Psoas muscle (tissue), 7 donors: ENCODE measurements at regions not wholly inside any gene's neighbourhood (a gene's known extent, or its start where the extent isn't known, plus 50 kb on each side); places are given as distances from the start of the nearest gene placed in this dataset.

Experiments used
- ATAC-seq, 4 donors: fragments of 200-7000 bp; cut with Tn5 transposase; one replicate each; pipeline ENCODE4 v1.9.1; 2020; ENCODE audit warnings: moderate library complexity in 3 of 4, mild to moderate bottlenecking in 2 of 4
- DNase-seq, 2 donors: peaks; one replicate each; pipeline ENCODE4 v3.0.0-alpha.2; 2020
- H3K27ac ChIP-seq: fragments of 200-600 bp; one replicate; pipeline ENCODE4 v1.8.0; 2022
- H3K27me3 ChIP-seq, 3 donors: fragments of 200-600 bp in 1 of 3; one replicate each; pipeline versions ENCODE4 v1.6.1 to v1.8.0; 2013 to 2022; ENCODE audit warnings: low read length in 2 of 3, mild to moderate bottlenecking in 2 of 3, moderate library complexity in 1 of 3; ENCODE audit not compliant: insufficient read depth in 3 of 3
- H3K36me3 ChIP-seq, 2 donors: fragments of 200-600 bp in 1 of 2; one replicate each; pipeline versions ENCODE4 v1.6.1 to v1.8.0; 2013 to 2022; ENCODE audit warnings: low read depth in 1 of 2, mild to moderate bottlenecking in 1 of 2, moderate library complexity in 1 of 2; ENCODE audit not compliant: insufficient read depth in 1 of 2
- H3K4me1 ChIP-seq: fragments of 200-600 bp; one replicate; pipeline ENCODE4 v1.8.0; 2022
- H3K4me3 ChIP-seq: fragments of 200-600 bp; one replicate; pipeline ENCODE4 v1.8.0; 2022; ENCODE audit warnings: mild to moderate bottlenecking
- H3K9me3 ChIP-seq: fragments of 200-600 bp; one replicate; pipeline ENCODE4 v1.8.0; 2022
- CTCF ChIP-seq: fragments of 200-600 bp; IDR thresholded peaks from one replicate; pipeline ENCODE4 v1.8.0; 2022; ENCODE audit warnings: antibody characterized with exemption
- WGBS, 3 donors: extraction: QIAGEN DNeasy Blood & Tissue Kit; methylation state at CpG; one replicate each; pipeline versions ENCODE4 v1.1.6 to v1.1.7; 2013; 5-methylcytosine and 5-hydroxymethylcytosine counted together
- intact Hi-C, 2 donors: fragments of 100-400 bp; cut with DNase I; formaldehyde crosslinking; loops; one replicate each; pipeline versions ENCODE4 v1.11.0 to v1.14.2; 2022
- donor health status: healthy with polysubstance abuse.
- donor health status: DM: no; HTN: no; CAD: no; lungs with moderate emphysema.
- donor health status: Bipolar disorder and iron deficiency.
- donor health status: healthy.
- donor health status: DM: yes; HTN: yes; CAD: no.
- donor health status: DM: no; HTN: no; CAD: no.
- donor health status: DM: yes; HTN: yes; CAD: no.

GRCh38 chr4:153093802-153094201, 110.4 kb upstream of the TRIM2 start:
- WGBS, 3 donors = 40 to 69% (median 53%) methylated on average over 4 of the region's 4 CpGs
- TF ChIP-seq CTCF = no peak
- Histone ChIP-seq H3K27ac (no peak overlapping the region), H3K4me3 (no peak overlapping the region), H3K9me3 (no peaks in the 10 kb centered on the region), H3K36me3 (no peaks in the 10 kb centered on the region), H3K27me3 (no peaks in the 10 kb centered on the region), H3K4me1 (no peaks in the 10 kb centered on the region)
- ATAC-seq (no peak), DNase-seq (no peak)
- intact Hi-C loops = no loop called here

DNA sequence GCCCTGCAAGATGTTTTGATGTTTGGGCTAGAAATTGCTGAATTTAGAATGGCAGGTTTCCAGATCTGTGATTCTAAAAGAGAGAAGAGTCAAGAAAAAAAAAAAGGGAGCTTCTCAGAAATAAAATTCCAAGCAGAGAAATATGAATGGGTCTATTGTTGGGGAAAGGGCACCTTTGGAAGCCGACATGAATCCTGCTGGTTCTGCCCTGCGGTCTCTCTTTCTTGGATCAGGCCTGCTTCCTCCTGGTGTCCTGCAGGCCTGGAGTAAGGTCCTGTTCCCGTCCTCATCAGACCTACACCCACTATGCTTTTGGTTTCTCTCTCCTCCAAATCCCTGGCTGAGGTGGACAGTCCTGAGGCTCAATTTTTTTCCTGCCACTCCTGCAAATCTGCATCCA, 109.8 kb upstream of the TRIM2 start:
- ATAC-seq (no peak), DNase-seq (no peak)
- Histone ChIP-seq H3K27me3 (no peaks in the 10 kb centered on the region), H3K4me1 (no peaks in the 10 kb centered on the region), H3K9me3 (no peaks in the 10 kb centered on the region), H3K36me3 (no peaks in the 10 kb centered on the region), H3K27ac (no peak overlapping the region), H3K4me3 (no peak overlapping the region)
- TF ChIP-seq CTCF = no peak
- intact Hi-C loops = no loop called here
- 76 to 86% (median 77%) methylated on average over 3 of the region's 3 CpGs for WGBS, 3 donors

DNA sequence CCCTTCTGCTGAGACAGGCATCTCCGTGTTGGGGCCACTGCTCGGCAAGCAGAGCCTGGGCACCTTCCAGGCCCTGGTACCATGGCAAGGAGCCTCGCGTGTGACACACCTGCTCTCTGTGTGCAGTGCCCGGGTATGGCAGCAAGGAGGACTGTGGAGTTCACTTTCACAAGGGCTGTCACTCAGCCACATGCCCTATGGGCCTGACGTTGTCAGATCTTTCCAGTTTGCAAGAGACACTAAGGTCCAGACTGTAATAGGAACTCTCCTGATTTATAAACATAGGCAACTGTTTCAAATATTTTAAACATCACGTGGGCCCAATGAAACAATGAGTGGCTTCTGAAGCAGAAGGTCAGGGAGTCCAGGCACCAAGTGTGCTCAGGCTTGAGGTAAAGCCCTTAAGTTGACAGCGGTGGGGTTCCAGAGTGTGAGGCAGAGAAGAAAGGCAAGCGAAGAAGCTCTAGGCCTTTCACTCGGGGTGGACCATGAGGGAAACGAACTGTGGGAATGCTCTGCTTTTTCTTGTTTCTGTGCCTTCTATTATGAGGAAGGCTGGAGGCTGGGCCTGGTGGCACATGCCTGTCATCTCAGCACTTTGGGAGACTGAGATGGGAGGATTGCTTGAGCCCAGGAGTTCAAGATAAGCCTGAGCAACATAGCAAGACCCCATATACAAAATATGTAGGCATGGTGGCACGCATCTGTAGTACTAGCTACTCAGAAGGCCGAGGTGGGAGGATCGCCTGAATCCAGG, 108.6 kb upstream of the TRIM2 start:
- 78 to 89% (median 78%) methylated on average over 14 of the region's 14 CpGs for WGBS, 3 donors
- Histone ChIP-seq H3K4me3 (no peak overlapping the region), H3K27me3 (no peaks in the 10 kb centered on the region), H3K4me1 (no peaks in the 10 kb centered on the region), H3K36me3 (no peaks in the 10 kb centered on the region), H3K9me3 (no peaks in the 10 kb centered on the region), H3K27ac (no peak overlapping the region)
- DNase-seq = no peak
- intact Hi-C loops = no loop called here
- ATAC-seq = peak in 1 of 4 donors; percentile 46
- no peak for TF ChIP-seq CTCF

GRCh38 chr4:153096344-153096743, 107.9 kb upstream of the TRIM2 start:
- no peak for DNase-seq
- WGBS, 3 donors = 81 to 85% (median 84%) methylated on average over 3 of the region's 3 CpGs
- TF ChIP-seq CTCF = no peak
- Histone ChIP-seq H3K4me1 (no peaks in the 10 kb centered on the region), H3K27ac (no peak overlapping the region), H3K9me3 (no peaks in the 10 kb centered on the region), H3K27me3 (no peaks in the 10 kb centered on the region), H3K36me3 (no peaks in the 10 kb centered on the region), H3K4me3 (no peak overlapping the region)
- no peak for ATAC-seq
- intact Hi-C loops = no loop called here

- Histone ChIP-seq H3K27me3 (no peaks in the 10 kb centered on the region), H3K9me3 (no peaks in the 10 kb centered on the region), H3K4me1 (no peaks in the 10 kb centered on the region), H3K4me3 (no peak overlapping the region), H3K36me3 (no peaks in the 10 kb centered on the region), H3K27ac (no peak overlapping the region)
- TF ChIP-seq CTCF = no peak
- DNase-seq = no peak
- intact Hi-C loops = no loop called here
- WGBS, 3 donors = 42 to 56% (median 50%) methylated on average over 3 of the region's 3 CpGs
- no peak for ATAC-seq
Measured at GRCh38 chr4:153098427-153098826, 105.8 kb upstream of the TRIM2 start.
